ENCODE measurements at regions not wholly inside any gene's neighbourhood (a gene's known extent, or its start where the extent isn't known, plus 50 kb on each side); places are given as distances from the start of the nearest gene placed in this dataset.
"Not testable (repeated sequence)": the region's sequence is repeated elsewhere in the genome, so short reads cannot be mapped to it uniquely, and the experiment has no call there.

DNA sequence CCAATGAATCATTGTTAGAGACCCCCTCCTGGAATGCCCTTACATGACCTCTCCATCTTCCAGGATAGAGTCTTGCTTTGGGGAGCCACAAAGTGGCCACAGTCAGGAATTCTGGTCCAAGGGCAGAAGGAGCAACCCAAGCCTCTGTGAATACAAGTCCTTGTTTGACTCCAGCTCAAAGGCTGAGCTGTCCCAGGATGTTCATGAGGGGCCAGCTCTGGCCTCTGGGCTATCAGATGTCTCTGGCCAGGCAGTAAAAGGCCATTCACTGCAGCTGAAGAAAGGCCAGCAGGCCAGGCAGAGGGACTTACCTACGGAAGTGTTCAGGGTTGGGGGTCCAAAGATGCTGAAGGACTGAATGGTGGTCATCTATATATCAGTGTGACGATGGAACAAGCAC lies 98.3 kb upstream of the IPO9 start:
- no peak for DNase-seq

DNA sequence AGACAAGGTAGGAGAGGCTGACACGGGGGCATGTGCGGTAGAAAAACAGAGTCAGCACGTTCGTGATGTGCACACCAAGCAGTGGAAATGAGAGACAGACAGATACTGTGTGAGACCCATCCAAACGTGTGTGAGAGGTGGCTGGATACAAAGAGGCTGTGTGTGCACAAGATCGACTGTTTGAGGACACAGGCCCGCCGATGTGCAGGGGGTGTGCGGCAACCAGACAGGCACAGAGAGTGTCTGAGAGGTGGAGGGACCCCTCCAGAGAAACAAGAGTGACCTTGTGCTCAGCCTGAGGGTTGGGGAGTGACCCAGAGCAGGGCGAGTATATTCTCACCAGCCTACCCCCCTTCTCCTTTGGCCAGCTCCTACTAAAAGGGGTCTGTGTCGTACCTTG lies 97.8 kb upstream of the IPO9 start:
- no peak for DNase-seq

DNA sequence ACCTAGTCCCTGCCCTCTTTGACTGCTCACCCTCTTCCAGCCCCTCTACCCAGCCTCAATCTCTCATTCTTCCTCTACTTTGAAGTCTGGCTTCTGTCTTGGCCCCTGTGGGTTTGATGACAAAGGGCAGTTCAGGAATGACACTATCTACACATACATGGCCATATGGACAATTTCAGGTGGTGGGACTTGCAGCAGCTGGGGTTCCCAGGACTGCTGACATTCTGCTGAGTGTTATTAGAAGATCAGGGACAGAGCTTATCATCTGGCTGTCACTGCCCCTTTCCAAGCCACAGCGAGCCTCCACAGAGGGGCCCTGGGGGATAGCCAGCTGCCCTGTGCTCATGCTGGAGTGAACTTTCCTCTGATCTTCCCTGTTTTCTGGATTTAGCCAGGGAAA lies 97.4 kb upstream of the IPO9 start:
- no peak for DNase-seq

DNA sequence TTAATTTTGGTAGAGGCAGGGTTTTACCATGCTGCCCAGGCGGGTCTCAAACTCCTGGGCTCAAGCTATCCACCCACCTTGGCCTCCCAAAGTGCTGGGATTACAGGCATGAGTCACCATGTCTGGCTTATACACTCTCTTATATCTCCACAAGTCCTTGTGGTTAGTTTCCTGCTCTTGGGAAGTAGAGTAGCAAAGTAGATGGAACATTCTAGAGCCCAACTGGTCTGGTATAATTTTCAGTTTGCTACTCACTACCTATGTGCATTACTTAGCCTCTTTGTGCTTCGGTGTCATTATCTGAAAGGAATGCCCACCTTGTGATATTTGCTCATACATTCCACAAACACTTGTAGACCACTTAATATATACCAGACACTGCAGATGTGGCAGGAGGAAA lies 96.6 kb upstream of the IPO9 start:
- DNase-seq = no peak

DNA sequence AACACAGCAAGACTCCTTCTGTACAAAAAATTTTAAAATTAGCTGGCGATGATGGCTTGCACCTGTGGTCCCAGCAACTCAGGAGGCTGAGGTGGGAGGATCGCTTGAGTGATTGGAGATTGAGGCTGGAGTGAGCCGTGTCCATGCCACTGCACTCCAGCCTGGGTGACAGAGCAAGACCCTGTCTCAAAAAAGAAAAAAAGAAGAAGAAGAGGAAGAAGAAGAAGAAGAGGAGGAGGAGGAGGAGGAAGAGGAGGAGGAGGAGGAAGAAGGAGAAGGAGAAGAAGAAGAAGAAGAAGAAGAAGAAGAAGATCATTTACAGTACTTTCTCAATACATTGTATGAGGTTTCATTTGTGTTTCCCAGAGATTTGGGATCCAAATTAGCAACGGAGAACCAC lies 94.7 kb upstream of the IPO9 start:
- not testable (repeated sequence) for DNase-seq

DNA sequence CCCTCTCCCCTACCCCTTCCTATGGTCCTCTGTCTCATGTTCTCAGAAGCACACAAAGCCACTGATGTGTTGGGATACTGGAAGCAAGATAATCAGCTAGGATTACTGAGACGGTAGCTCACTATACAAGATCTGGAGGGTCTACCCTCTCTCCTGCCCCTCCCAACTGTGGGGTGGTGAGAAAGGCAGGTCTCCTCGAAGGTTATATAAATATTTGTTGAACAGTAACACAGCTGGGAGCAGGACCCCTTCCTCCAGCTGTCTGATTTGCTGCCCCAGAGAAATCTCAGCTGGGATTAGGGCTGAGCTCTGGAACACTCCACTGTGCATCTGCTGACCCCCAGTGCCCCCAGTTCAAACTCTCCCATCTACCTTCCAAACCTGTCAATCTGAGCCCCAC lies 94.2 kb upstream of the IPO9 start:
- no peak for DNase-seq

DNA sequence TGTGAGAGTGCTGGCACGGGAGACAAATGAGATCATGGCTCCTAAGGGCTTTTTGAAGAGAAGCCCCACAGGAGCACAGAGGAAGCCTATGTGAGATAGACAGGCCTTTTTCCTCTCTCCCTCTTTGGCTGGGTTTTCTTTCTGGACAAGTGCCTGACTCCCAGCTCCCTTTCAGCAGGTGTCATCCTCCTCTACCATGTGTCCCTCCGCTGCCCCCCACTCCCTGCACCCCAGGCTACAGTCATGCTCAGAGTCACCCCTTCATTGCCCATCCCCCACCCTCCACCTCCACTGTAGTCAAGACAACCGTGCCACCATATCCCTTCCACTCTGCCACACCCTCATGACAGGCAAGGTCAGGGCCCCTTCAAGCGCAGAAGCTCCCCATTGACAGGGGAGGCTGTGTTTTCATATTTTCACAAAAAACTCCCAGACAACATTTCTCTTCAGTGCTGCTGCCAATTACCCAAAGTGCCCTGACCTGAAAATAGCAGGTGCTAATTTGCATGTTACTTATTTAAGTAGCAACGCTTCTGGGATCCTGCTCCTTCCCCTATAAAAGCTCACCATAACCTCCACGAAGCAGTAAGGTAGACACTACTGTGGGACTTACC lies 92.1 kb upstream of the IPO9 start:
- DNase-seq = no peak

DNA sequence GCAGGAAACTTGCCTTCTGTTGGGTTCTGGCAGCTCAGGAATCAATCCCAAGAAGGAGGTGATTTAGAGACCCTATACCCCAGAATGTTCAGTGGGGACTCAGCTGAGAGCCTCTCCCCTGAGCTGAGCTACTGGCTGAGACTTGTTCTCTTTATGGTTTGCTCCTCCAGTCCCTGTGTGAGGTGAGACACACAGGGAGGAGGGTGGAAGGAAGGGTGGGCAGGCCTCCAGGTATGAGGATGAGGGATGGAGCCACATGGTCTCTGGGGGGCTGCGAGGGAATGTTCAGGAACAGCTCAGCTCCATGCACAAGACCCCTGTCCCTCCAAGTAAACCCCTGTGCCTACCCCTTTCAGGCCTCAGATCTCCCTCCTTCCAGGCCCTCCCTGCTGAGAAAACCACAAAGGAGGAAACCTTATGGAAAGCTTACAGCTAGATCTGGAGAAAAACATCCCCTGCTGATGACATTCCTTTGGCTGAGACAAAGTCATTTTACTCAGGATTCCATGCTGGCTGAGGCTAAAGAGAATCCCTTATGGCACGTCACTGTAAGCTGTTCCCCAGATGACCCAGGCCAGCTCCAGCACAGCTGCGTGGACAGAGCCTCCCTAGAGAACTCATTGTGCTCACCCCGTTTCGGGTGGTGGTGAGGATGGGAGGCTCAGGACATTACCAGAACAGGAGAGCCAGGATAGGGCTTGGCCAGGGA lies 91.5 kb upstream of the IPO9 start:
- DNase-seq = no peak

DNA sequence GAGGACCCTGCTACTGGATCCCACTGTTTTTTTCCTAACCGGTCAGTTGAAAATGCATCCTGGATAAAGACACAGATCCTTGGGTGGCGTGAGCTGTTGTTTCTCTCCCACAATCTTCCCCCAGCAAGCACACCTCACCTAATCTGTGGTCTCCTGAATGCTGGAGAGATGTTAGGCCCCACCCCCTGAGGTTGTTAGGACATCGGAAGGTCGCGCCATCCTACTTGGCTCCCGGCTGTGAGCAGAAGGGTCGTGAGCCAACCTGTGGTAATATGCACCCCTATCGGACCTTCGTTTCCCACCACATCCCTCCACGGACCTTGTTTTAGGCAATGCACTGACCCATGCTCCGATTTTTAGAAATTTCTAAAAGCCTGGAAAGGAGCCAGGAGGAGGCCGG lies 89.9 kb upstream of the IPO9 start:
- DNase-seq = no peak

DNA sequence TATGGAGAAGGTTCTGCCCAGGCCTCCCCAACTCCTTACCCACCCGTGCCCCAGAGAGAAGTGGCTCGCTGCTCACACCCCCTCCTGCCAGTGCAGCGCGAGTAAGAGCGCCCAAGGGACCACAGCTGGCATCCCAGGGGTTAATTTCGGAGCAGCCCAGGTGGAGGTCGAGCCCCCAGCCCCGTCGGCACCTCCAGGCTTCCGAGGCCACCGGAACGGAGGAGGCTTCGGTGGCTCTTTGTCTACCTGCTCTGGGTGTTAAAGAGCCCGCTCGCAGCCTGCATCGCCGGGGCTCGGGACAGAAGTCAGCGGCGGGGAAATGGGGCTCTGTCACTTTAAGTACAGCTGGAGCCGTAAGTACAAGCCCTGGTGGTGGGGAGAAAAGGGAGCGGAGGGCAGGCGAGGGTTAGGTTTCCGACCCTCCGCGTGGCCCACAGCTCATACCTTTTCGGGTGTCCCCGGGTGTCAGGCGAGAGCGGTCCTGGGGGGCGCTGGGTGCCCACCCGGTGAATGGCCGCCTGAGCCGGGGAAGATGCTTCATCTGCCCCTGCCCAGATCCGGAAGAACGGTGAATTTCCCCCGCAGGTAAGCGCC lies 89.4 kb upstream of the IPO9 start:
- DNase-seq = no peak

DNA sequence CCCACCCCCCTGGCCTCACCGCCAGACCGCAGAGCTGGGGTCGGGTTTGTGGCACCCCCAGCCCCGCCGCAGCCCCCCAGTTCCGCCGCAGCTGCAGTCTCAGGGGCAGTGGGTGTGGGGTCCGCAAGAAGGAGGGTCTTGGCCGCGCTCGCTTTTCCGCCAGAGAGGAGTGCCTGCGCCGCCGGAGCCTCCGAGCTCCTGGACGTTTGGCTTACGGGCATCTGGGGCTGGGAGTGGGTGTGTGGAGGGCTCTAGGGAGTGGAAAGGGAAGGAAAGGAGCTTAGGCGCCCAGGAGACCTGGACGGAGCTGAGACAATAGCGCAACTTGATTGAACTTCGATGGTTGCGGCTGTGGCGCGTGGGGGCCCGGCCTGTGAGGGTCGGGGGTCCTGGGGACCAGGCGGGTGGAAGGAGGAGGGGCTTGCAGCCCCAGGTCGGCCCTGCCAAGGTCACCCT lies 88.8 kb upstream of the IPO9 start:
- DNase-seq = no peak

DNA sequence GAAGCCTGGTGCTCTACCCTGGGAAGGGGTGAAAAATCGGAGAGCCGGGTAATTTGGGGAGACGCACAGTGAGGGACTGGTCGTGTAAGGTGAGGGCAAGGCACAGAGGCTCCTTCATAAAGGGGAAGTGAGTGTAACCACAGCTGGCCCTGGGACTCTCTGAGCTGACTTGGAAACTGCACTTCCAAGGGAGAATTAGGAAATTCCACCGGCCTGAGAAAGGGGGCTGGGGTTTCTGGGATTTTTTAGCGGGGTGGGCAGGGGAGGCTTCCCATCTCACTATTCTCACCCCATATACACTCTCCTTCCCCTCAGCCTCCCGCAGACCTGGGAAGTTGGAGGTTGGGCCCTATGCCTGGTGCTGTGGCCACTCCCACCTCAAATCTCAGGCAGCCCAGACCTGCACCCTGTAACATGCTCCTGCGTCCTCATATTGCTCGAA lies 88.3 kb upstream of the IPO9 start:
- DNase-seq = no peak

DNA sequence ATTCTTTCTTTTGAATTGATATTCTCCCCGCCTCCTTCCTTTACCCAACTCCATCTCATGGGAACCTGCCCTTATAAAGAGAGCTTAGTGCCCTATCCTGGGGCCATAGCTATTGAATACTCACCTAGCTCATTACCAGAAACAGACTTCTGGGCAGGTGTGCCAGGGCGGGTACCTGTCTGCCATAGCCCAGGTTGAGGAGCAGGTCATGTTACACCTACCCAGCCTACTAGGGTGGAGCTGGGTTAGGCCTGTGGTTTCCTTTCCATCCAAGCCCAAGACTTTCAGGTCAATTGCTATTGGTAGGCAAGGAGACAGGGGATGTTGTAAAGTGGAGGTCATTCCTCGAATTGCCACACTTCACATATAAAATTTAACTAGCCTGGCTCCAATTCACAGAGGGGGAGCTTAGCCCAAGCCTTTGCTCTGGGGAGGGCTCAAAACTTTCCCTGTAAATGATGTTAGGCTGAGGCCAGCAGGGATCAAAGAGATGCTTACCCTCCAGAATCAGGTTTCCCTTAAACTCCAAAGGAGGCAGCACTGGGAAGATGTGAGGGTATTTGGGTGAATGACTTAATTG lies 87.1 kb upstream of the IPO9 start:
- no peak for DNase-seq

DNA sequence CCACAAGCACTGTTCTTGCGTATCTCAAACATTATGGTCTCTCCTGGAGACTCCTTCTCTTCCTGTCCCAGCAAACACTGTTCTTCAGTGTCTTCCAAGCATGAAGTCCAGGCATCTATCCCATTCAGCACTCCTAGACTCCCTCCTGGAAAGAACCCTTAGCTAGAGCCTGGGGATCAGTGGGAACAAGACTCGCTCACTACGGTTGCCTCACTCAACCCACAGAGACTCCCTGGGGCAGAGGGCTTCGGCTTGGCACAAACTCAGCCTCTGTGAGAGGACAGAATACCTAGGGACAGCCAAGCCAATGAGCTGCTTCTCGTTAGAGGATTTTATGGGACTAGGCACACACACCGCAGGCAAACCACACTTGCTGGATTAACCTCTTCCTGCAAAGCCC lies 86.5 kb upstream of the IPO9 start:
- DNase-seq = no peak

DNA sequence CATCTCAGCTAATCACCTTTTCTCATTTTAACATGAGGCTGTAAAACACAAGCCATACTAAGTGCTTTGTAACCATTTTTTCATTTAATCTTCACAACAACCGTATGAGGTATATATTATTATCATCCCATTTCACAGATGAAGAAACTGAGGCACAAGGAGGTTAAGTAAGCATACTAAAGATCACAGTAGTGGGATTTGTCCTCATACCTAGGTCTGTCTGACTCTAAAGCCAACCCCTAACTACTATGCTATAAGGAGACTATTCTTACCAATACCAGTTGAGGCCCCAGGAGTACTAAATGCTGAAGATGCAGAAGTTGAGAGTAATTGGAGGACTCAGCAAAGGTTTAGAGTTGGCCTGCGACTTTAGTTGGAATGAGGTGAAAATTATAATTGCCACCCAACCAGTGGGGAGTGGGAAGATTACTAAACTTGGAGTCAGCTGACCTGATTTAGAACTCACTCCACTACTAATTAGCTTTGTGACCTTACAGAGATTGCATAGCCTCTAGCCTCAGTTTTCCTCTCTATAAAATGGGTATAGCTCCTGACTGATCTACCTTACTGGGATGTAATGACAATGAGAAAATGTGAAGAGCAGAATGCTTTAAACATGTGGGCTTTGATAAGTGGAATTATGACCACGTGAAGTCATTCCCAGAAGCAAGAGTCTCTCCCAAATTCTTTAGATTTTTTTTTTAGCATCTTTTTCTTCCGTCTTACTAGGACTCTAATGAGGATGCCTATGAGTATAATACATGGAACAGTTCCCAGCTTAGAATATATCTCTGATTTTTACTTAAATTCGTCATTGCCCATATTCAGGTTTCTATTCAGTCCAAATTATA lies 85.8 kb upstream of the IPO9 start:
- no peak for DNase-seq

DNA sequence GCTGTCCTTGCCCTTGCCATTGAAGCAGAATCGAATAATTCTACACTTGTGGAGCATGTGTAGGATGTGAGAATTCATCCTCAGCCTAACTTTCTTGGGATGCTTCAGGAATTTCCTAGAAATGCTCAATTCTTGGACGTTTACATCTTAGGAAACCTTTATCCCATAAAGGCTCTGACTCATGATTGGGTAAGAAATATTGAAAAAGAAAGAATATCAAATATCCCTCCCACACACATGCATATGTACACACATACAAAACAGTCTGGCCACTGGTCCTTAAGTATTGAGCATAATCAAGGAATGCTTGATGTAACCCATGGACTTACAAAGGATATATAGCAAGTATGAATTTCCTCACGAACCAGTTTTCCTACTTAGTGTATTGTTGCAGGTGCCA lies 83.9 kb upstream of the IPO9 start:
- no peak for DNase-seq

DNA sequence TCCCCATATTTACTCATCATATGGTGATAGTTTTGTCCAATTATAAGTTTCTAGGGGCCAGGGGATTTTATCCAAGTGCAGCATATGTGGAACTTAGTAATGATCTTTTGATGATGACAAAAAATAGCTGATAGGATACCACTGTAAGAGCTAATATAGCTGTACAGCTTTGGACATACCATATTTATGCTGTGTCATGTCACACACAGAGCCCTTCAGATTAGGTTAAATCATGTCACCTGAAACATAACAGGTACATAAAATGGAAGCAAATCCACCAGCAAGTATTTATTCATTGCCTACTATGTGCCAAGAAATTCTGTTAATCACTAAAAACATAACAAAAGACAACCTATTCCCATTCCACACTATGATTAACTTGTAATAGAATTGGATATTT lies 82.8 kb upstream of the IPO9 start:
- no peak for DNase-seq

DNA sequence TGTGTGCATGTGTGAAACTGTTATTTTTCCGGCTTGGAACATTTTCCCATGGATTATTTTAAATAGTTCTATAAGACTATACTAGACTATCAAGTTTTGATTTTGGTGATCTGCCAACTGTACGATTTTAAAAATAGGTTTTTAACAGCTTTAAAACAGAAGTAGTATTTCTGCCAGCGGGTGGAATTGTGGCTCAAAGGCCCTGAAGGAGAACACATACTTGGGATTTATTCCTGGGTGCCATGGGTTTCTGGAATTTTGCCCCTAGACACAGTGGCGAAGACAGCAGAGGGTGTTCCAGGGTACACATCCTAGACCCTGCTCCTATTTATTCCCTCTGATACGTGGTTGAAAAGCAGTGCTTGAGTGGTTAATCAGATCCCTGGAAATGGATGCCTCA lies 81.7 kb upstream of the IPO9 start:
- no peak for DNase-seq

DNA sequence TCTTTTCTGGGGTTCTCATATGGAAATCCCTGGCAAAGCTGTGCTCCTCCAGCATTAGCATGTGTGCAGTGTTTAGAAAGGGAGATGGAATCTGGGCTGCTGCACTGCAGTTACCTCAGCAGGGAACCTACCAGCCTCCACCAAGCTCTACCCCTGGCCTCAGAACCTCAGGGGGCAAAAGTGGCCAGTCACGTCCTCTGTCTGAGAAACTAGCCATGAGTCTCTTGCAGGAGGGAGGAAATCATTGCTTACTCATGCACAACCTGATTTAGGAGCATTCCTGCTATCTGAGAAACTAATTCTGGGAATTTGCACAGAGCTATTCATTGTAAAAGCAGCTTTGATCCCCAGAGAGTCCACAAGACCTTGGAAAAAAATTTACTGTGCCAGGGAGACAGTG lies 80.6 kb upstream of the IPO9 start:
- no peak for DNase-seq

DNA sequence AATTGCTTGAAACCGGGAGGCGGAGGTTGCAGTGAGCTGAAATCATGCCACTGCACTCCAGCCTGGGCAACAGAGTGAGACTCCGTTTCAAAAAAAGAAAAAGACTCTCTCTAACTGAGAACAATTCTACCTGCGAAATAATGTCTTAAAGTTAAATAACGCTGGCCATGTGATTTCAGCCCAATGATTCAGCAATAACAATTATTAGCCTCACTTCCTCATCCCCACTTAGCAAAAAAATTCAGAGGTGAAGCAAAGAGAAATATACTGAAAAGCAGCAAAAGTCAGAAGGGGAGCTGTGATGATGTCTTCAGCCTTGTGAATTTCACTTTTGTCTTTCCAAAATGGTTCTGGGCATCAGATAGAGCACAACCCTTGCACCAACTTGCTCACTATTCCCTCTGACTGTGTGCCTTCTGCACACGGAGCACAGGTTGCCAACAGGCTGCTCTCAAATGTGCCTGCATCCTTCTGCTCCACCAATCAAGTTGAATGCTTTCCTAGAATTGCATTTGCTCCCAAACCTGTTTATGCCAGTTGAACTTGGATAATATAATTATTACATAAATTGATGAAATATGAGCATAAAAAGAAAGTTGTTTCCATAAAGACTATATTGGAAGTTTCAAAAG lies 79.8 kb upstream of the IPO9 start:
- DNase-seq = no peak

DNA sequence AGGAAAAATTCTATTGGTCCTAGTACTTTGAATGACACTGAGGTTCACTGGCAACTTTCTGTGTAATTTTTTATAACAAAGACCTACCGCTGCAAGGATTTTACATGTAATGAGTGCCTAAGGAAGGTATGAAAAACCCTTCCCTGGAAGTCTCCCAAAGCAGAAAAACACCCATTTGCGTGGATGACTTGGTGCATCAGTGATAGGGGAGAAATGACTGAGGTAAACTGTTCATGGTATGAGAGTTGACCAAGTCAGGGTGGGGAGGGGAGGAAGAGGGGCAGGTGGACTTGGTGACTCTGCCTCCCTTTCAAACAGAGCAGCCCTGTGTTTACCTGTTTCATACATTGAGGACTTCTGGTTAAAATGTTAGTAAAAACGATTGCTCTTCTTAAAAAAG lies 78.8 kb upstream of the IPO9 start:
- DNase-seq = no peak

DNA sequence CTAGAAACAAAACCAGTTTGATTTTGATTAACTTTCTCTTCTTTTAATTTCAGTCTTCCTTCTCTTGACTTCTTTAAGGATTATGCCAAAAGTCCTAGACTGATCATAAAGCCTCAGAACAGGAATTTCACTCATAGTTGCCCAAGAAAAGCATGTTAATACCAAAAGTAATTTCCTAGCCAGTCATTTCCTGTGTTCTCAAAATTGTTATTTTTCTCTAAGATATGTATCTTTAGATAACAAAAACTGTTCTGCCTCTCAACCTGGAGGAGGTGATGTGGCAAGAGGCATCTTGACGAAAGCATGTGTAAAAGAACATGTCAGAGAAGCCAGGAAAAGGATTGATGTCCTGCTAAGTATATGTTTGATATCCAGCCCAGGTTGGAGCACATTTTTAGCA lies 78.0 kb upstream of the IPO9 start:
- no peak for DNase-seq

DNA sequence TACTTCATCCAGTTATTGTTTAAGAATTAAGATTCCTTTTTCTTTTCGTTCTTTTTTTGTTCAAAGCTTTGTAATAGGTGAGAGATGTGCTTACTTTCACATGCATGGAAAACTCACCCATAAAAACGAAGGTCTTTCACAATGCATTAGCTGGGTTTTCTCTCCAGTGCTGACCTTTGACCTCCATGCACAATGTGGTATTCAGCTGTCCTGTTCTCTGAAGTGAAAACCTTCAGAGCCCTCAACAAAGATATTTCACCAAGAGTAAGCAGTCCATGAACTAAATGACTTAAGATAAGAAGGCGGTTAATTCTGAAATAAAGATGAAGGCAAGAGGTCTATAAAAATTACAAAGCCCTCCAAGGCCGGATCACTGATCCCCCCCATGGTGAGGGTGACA lies 77.1 kb upstream of the IPO9 start:
- no peak for DNase-seq

Measured in NK-92 treated with Interleukin-12 subunit alpha and Interleukin-12 subunit beta, amount 100 ng/mL, for 24 hours (cell line).